Neural progenitor cell (in vitro differentiated cells): ENCODE measurements at regions not wholly inside any gene's neighbourhood (a gene's known extent, or its start where the extent isn't known, plus 50 kb on each side); places are given as distances from the start of the nearest gene placed in this dataset.

Experiments used
- DNase-seq: peaks from one replicate; pipeline ENCODE4 v3.0.0-alpha.2; 2016; ENCODE audit warnings: low spot score
- H2AFZ ChIP-seq: fragments of 200-600 bp; sonication (generic); replicated peaks from 2 replicates; pipeline ENCODE4 v1.6.1; 2016; ENCODE audit warnings: antibody characterized with exemption
- H3F3A ChIP-seq: fragments of 200-600 bp; sonication (generic); 2 replicates; pipeline ENCODE4 v1.6.1; 2016; ENCODE audit warnings: antibody characterized with exemption, low read depth
- H3K27ac ChIP-seq: fragments of 200-600 bp; sonication (generic); 2 replicates; pipeline ENCODE4 v1.5.1; 2016; ENCODE audit warnings: mild to moderate bottlenecking
- H3K27me3 ChIP-seq: fragments of 200-600 bp; sonication (generic); 2 replicates; pipeline ENCODE4 v1.6.1; 2016; ENCODE audit warnings: mild to moderate bottlenecking, moderate library complexity
- H3K36me3 ChIP-seq: fragments of 200-600 bp; sonication (generic); 2 replicates; pipeline ENCODE4 v1.5.1; 2016
- H3K4me1 ChIP-seq: fragments of 200-600 bp; sonication (generic); 2 replicates; pipeline ENCODE4 v1.6.1; 2016; ENCODE audit warnings: mixed run types
- H3K4me2 ChIP-seq: fragments of 200-600 bp; sonication (generic); 2 replicates; pipeline ENCODE4 v1.6.1; 2016
- H3K4me3 ChIP-seq: fragments of 200-600 bp; sonication (generic); 2 replicates; pipeline ENCODE4 v1.5.1; 2016
- H3K79me2 ChIP-seq: fragments of 200-600 bp; sonication (generic); 2 replicates; pipeline ENCODE4 v1.6.1; 2016; ENCODE audit warnings: low read depth
- H3K9ac ChIP-seq: fragments of 200-600 bp; sonication (generic); 2 replicates; pipeline ENCODE4 v1.6.1; 2016
- H3K9me3 ChIP-seq: fragments of 200-600 bp; sonication (generic); 2 replicates; pipeline ENCODE4 v1.5.1; 2016; ENCODE audit warnings: low read depth
- H4K20me1 ChIP-seq: fragments of 200-600 bp; sonication (generic); 2 replicates; pipeline ENCODE4 v1.6.1; 2016; ENCODE audit warnings: low read depth
- H3K27ac Mint-ChIP-seq: 3 replicates; pipeline ENCODE4 v1.8.0; 2021; ENCODE audit warnings: mixed read lengths
- H3K27me3 Mint-ChIP-seq: 2 replicates; pipeline ENCODE4 v1.8.0; 2022; ENCODE audit warnings: low read depth, mild to moderate bottlenecking, inconsistent platforms, moderate library complexity, mixed read lengths; ENCODE audit not compliant: insufficient read depth
- H3K36me3 Mint-ChIP-seq: 3 replicates; pipeline ENCODE4 v1.8.0; 2021; ENCODE audit warnings: mixed read lengths
- H3K4me1 Mint-ChIP-seq: 3 replicates; pipeline ENCODE4 v1.8.0; 2021; ENCODE audit warnings: mixed read lengths
- H3K4me3 Mint-ChIP-seq: 3 replicates; pipeline ENCODE4 v1.8.0; 2021; ENCODE audit warnings: mild to moderate bottlenecking, moderate library complexity, mixed read lengths
- H3K9me3 Mint-ChIP-seq: 3 replicates; pipeline ENCODE4 v1.8.0; 2020; ENCODE audit warnings: mixed read lengths
- EZH2 ChIP-seq: fragments of 200-600 bp; sonication (generic); IDR thresholded peaks from 2 replicates; pipeline ENCODE4 v1.6.1; 2017; ENCODE audit warnings: antibody characterized with exemption, mild to moderate bottlenecking, moderate library complexity
- EZH2phosphoT487 ChIP-seq: fragments of 200-600 bp; sonication (generic); IDR thresholded peaks from 2 replicates; pipeline ENCODE4 v1.6.1; 2017; ENCODE audit warnings: antibody characterized with exemption
- TF ChIP-seq, protein P1 (sequence below): fragments of 200-600 bp; sonication (generic); IDR thresholded peaks from 2 replicates; pipeline ENCODE4 v1.5.1; 2017; ENCODE audit warnings: antibody characterized with exemption, mild to moderate bottlenecking

- peaks cover 8% of the 10 kb centered on the region for H3K9me3 Mint-ChIP-seq
- Histone ChIP-seq H3K36me3 (no peaks in the 10 kb centered on the region), H2AFZ (no peak overlapping the region)
These were observed 182.6 kb downstream of the C16orf95 start for GRCh38 chr16:87134628-87134995.

GRCh38 chr16:87135246-87136030, 181.8 kb downstream of the C16orf95 start:
- Mint-ChIP-seq H3K27me3 (peaks cover 9% of the 10 kb centered on the region), H3K4me3 (no peak overlapping the region), H3K9me3 (peaks cover 8% of the 10 kb centered on the region), H3K27ac (no peak overlapping the region), H3K4me1 (peaks cover 27% of the 10 kb centered on the region), H3K36me3 (peaks cover 4% of the 10 kb centered on the region)
- no peak for DNase-seq
- Histone ChIP-seq H3K9ac (no peak overlapping the region), H3K4me2 (no peak overlapping the region), H3K4me3 (no peak overlapping the region), H3F3A (peaks cover 5% of the 10 kb centered on the region), H4K20me1 (no peaks in the 10 kb centered on the region), H3K27me3 (no peaks in the 10 kb centered on the region), H2AFZ (no peak overlapping the region), H3K36me3 (no peaks in the 10 kb centered on the region), H3K27ac (no peak overlapping the region), H3K9me3 (no peaks in the 10 kb centered on the region), H3K79me2 (no peaks in the 10 kb centered on the region), H3K4me1 (peaks cover 22% of the 10 kb centered on the region)
- no peak for TF ChIP-seq EZH2phosphoT487
- no peak for TF ChIP-seq EZH2

More at GRCh38 chr16:87134628-87134995, 182.6 kb downstream of the C16orf95 start:
- Histone ChIP-seq H3K9ac (no peak overlapping the region), H3F3A (peaks cover 5% of the 10 kb centered on the region), H3K4me1 (peaks cover 22% of the 10 kb centered on the region), H3K4me2 (no peak overlapping the region), H3K27me3 (no peaks in the 10 kb centered on the region), H3K9me3 (no peaks in the 10 kb centered on the region), H3K79me2 (no peaks in the 10 kb centered on the region), H3K27ac (no peak overlapping the region), H3K4me3 (no peak overlapping the region), H4K20me1 (no peaks in the 10 kb centered on the region)
- peaks cover 3% of the 10 kb centered on the region for H3K36me3 Mint-ChIP-seq
- H3K4me3 Mint-ChIP-seq: no peak overlapping the region
- peaks cover 27% of the 10 kb centered on the region for H3K4me1 Mint-ChIP-seq
- no peak overlapping the region for H3K27ac Mint-ChIP-seq
- DNase-seq: no peak
- H3K27me3 Mint-ChIP-seq: peaks cover 10% of the 10 kb centered on the region
- TF ChIP-seq EZH2phosphoT487 (no peak), EZH2 (no peak)
- TF ChIP-seq, protein P1, sequence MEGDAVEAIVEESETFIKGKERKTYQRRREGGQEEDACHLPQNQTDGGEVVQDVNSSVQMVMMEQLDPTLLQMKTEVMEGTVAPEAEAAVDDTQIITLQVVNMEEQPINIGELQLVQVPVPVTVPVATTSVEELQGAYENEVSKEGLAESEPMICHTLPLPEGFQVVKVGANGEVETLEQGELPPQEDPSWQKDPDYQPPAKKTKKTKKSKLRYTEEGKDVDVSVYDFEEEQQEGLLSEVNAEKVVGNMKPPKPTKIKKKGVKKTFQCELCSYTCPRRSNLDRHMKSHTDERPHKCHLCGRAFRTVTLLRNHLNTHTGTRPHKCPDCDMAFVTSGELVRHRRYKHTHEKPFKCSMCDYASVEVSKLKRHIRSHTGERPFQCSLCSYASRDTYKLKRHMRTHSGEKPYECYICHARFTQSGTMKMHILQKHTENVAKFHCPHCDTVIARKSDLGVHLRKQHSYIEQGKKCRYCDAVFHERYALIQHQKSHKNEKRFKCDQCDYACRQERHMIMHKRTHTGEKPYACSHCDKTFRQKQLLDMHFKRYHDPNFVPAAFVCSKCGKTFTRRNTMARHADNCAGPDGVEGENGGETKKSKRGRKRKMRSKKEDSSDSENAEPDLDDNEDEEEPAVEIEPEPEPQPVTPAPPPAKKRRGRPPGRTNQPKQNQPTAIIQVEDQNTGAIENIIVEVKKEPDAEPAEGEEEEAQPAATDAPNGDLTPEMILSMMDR: no peak

- no peak overlapping the region for H3K27ac Mint-ChIP-seq
- Histone ChIP-seq H2AFZ (no peak overlapping the region), H3K4me2 (no peak overlapping the region), H3K9me3 (no peaks in the 10 kb centered on the region), H3K4me1 (peaks cover 7% of the 10 kb centered on the region), H4K20me1 (no peaks in the 10 kb centered on the region), H3K27ac (no peak overlapping the region), H3F3A (no peaks in the 10 kb centered on the region), H3K79me2 (no peaks in the 10 kb centered on the region), H3K36me3 (no peaks in the 10 kb centered on the region), H3K27me3 (no peaks in the 10 kb centered on the region), H3K4me3 (no peak overlapping the region), H3K9ac (no peak overlapping the region)
- peaks cover 8% of the 10 kb centered on the region for H3K9me3 Mint-ChIP-seq
- TF ChIP-seq EZH2phosphoT487 (no peak), EZH2 (no peak)
- TF ChIP-seq, protein P1: no peak
- H3K4me3 Mint-ChIP-seq: no peak overlapping the region
- peaks cover 9% of the 10 kb centered on the region for H3K4me1 Mint-ChIP-seq
- peaks cover 4% of the 10 kb centered on the region for H3K36me3 Mint-ChIP-seq
- H3K27me3 Mint-ChIP-seq: peaks cover 12% of the 10 kb centered on the region
- DNase-seq: no peak
These were observed 178.9 kb downstream of the C16orf95 start for GRCh38 chr16:87138316-87138715.

DNA sequence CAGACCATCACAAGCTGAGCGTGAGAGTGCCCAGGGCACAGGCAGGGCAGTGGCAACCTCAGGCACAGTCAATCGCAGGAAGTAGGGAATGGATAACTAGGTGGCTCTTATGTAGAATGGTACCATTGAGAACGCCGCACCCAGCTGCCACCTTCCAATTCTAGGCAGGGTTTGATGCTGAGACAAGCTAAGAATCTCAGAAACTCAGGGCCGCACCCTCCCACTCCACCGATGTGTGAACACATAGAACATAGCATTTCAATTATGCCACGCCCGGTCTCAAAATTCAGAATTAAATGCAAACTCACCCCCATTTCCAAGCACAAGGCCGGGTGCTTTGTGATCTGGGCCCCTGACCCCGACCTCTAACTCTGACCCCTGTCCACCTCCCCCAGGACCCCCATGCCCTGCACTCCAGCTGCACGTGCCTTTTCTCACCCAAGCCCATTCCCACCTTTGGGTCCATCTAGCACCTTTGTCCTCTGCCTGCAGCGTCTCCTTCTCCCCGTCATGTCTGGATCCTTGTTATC, 178.4 kb downstream of the C16orf95 start:
- Mint-ChIP-seq H3K27ac (no peak overlapping the region), H3K9me3 (peaks cover 8% of the 10 kb centered on the region), H3K4me1 (peaks cover 7% of the 10 kb centered on the region), H3K4me3 (no peak overlapping the region), H3K36me3 (peaks cover 4% of the 10 kb centered on the region), H3K27me3 (peaks cover 10% of the 10 kb centered on the region)
- Histone ChIP-seq H3K4me3 (no peak overlapping the region), H2AFZ (no peak overlapping the region), H3K36me3 (no peaks in the 10 kb centered on the region), H3K79me2 (no peaks in the 10 kb centered on the region), H3K4me2 (no peak overlapping the region), H3K9ac (no peak overlapping the region), H3K4me1 (peaks cover 5% of the 10 kb centered on the region), H4K20me1 (no peaks in the 10 kb centered on the region), H3K9me3 (no peaks in the 10 kb centered on the region), H3F3A (no peaks in the 10 kb centered on the region), H3K27ac (no peak overlapping the region), H3K27me3 (no peaks in the 10 kb centered on the region)
- TF ChIP-seq, protein P1: no peak
- TF ChIP-seq EZH2: no peak
- no peak for TF ChIP-seq EZH2phosphoT487
- no peak for DNase-seq
